ENCODE measurements at regions not wholly inside any gene's neighbourhood (a gene's known extent, or its start where the extent isn't known, plus 50 kb on each side); places are given as distances from the start of the nearest gene placed in this dataset.

DNA sequence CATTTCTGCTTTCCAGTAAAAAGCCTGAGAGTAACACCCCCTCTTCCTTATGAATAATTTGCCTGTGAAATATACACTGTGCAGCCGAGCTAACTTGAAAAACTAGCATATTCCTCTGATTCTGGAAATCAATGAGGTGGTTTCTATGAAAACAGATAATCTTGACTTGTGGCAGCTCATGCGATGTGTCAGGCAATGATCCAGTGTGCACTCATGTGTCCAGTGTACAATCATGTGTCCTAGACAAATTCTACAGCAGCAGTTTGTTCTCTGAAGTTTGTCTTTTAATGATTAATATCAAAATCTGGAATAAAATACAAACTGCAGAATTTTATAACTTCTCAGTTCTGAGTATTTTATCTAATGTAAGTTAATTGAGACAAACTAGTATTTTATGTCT, 2213.9 kb upstream of the PCDH20 start:
- Histone ChIP-seq H3K27ac (no peak overlapping the region), H3K4me3 (no peak overlapping the region), H3K9me3 (no peaks in the 10 kb centered on the region), H3K4me1 (no peaks in the 10 kb centered on the region), H3K27me3 (no peaks in the 10 kb centered on the region), H3K36me3 (no peaks in the 10 kb centered on the region)
- FAIRE-seq, result no peak
- no peak for TF ChIP-seq CTCF (IDR thresholded peaks at IDR 0.05)
- 23 to 29% methylated on average over 2 of the region's 2 CpGs for WGBS, 2 donors
- DNase-seq, result no peak
- intact Hi-C loops (cut with DNase I), result no loop called here
- ATAC-seq, result no peak

DNA sequence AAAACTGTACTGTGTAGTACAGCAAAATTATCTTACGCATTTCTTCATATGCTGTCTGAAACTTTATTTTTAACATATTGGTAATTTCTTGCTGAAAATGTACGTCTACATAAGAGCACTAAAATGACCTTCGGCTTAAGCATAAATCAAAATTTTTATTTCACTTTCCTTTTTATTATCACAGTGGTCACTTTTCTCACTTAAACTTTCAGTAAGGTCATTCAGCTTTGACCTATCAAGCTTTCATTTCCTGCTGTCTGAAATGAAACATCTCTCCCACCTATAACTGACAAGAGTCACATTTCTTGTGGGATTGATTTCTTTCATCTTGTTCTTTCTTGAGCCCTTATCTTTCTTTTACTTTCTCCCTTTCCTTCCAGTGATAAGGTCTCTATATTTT, 2212.7 kb upstream of the PCDH20 start:
- H3K27me3 ChIP-seq, result no peaks in the 10 kb centered on the region
- H3K27ac ChIP-seq, result no peak overlapping the region
- no peak for FAIRE-seq
- H3K4me1 ChIP-seq, result no peaks in the 10 kb centered on the region
- H3K4me3 ChIP-seq, result no peak overlapping the region
- intact Hi-C loops (cut with DNase I), result no loop called here
- H3K9me3 ChIP-seq, result no peaks in the 10 kb centered on the region
- TF ChIP-seq CTCF (IDR thresholded peaks at IDR 0.05), result no peak
- no peaks in the 10 kb centered on the region for H3K36me3 ChIP-seq
- ATAC-seq, result no peak
- WGBS, 2 donors, result 65 to 80% methylated on average over 3 of the region's 3 CpGs
- DNase-seq, result no peak

- Histone ChIP-seq H3K27ac (no peak overlapping the region), H3K9me3 (no peaks in the 10 kb centered on the region), H3K4me1 (no peaks in the 10 kb centered on the region), H3K36me3 (no peaks in the 10 kb centered on the region), H3K4me3 (no peak overlapping the region), H3K27me3 (no peaks in the 10 kb centered on the region)
- ATAC-seq, result no peak
- no peak for TF ChIP-seq CTCF (IDR thresholded peaks at IDR 0.05)
- FAIRE-seq, result no peak
- DNase-seq, result no peak
- intact Hi-C loops (cut with DNase I), result no loop called here
- WGBS, 2 donors, result 73 to 74% methylated on average over 1 of the region's 1 CpG
These were observed 2210.2 kb upstream of the PCDH20 start for GRCh38 chr13:63625869-63626268.

DNA sequence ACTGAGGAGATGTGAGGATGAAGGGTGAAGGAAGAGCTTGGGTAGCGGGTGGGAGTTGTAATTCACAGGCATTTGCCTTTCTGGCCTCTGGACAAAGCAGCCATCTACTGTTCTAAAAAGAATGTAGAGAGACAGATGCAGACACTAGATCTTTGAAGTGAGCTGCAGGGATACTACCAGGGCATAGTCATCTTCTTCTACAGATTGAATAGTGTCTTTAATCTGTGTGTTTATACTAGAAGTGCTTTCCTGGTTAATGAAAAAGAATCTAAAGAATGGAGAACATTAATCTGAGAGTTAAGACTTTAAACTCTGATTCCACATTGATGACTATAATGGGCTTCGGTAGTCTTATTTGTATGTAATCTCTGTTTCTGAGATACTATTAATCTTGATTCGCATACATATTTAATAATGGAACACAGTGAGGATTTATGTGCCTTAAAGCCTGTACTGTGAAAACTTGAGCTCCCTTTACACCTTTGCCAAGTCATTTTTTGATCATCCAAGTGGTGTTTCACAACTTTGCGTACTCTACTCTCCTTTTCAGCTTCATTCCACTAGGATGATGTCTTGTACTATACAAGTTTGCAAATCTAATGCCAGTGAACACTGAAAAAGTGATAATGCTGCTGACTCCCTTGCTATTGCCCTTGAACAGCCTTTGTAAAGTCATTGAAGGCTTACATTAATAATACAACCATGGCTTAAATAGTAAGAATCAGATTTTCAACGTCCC, 2199.4 kb upstream of the PCDH20 start:
- DNase-seq (no peak), FAIRE-seq (no peak), ATAC-seq (no peak)
- Histone ChIP-seq H3K9me3 (no peaks in the 10 kb centered on the region), H3K36me3 (no peaks in the 10 kb centered on the region), H3K27me3 (no peaks in the 10 kb centered on the region), H3K4me1 (no peaks in the 10 kb centered on the region), H3K27ac (no peak overlapping the region), H3K4me3 (no peak overlapping the region)
- intact Hi-C loops (cut with DNase I), result no loop called here
- whole genome bisulfite sequencing, 2 donors, result 66 to 70% methylated on average over 5 of the region's 5 CpGs
- TF ChIP-seq CTCF (IDR thresholded peaks at IDR 0.05), result no peak

- intact Hi-C loops (cut with DNase I), result no loop called here
- ATAC-seq (no peak), FAIRE-seq (no peak), DNase-seq (no peak)
- Histone ChIP-seq H3K27me3 (no peaks in the 10 kb centered on the region), H3K4me1 (no peaks in the 10 kb centered on the region), H3K4me3 (no peak overlapping the region), H3K9me3 (no peaks in the 10 kb centered on the region), H3K27ac (no peak overlapping the region), H3K36me3 (no peaks in the 10 kb centered on the region)
- TF ChIP-seq CTCF (IDR thresholded peaks at IDR 0.05), result no peak
- WGBS, 2 donors, result 62 to 69% methylated on average over 1 of the region's 1 CpG
These were observed 2191.5 kb upstream of the PCDH20 start for GRCh38 chr13:63607153-63607552.

Measured in pancreas (tissue), 10 donors.